Central memory CD8-positive, alpha-beta T cell (primary cell): ENCODE measurements at regions not wholly inside any gene's neighbourhood (a gene's known extent, or its start where the extent isn't known, plus 50 kb on each side); places are given as distances from the start of the nearest gene placed in this dataset.
A peak's percentile ranks its signal among the peaks of the same experiment; 100 is the strongest.

ENCODE experiments used
- ATAC-seq: fragments of 150-1000 bp; cut with Tn5 transposase; replicated peaks from 2 replicates; pipeline ENCODE4 v1.10.0; 2022; ENCODE audit warnings: mild to moderate bottlenecking, moderate FRiP score, moderate number of reproducible peaks; ENCODE audit not compliant: poor library complexity, severe bottlenecking; ENCODE audit errors: extremely low read depth
- DNase-seq, 2 donors: peaks; one replicate each; pipeline ENCODE4 v3.0.0; 2021; ENCODE audit warnings: low spot score in 2 of 2
- H3K27ac Mint-ChIP-seq: one replicate; pipeline ENCODE4 v1.8.0; 2022; ENCODE audit warnings: low read depth, mild to moderate bottlenecking, moderate library complexity, mixed read lengths
- H3K27me3 Mint-ChIP-seq: one replicate; pipeline ENCODE4 v1.8.0; 2022; ENCODE audit warnings: mixed read lengths
- H3K36me3 Mint-ChIP-seq: one replicate; pipeline ENCODE4 v1.8.0; 2022; ENCODE audit warnings: mild to moderate bottlenecking, moderate library complexity, mixed read lengths; ENCODE audit not compliant: insufficient read depth
- H3K4me1 Mint-ChIP-seq: one replicate; pipeline ENCODE4 v1.8.0; 2022; ENCODE audit warnings: mixed read lengths
- H3K4me3 Mint-ChIP-seq: one replicate; pipeline ENCODE4 v1.8.0; 2022; ENCODE audit warnings: mild to moderate bottlenecking, moderate library complexity, mixed read lengths
- H3K9me3 Mint-ChIP-seq: one replicate; pipeline ENCODE4 v1.8.0; 2022; ENCODE audit warnings: mixed read lengths

DNA sequence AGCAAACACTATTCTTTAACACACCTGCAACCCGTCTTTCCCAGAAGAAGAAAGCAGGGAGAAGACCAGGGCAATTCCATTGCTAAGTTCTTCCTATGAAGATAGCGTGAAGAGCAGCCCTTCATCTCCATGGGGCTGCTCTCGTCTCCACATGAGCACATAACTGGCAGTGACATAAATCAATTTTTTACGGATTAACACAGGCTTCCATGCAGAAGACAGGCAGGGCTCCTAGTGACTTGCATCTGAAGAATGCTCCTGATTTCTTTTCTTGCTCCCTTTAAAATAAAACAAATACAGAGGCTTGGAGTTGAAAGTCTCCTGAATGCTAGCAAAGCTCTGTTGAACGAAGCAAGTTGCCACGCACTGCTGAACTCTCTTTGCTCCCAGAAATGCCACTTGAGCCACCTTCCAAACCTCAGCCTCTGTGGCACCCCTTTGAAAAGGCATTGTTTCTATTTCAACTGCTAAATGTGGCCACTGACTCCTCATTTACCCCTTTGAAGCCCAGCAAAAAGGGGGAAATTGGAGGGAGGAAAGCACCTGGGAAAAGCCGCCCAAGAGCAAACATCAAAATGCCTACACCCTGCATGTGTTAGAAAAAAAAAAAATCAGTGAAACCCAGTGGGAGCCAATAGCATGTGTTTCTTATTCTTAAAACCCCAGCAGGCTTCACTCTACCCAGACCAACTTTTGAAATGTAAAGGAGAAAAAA, 383.7 kb downstream of the IDS start:
- ATAC-seq (no peak), DNase-seq (no peak)
- Mint-ChIP-seq H3K4me1 (no peaks in the 10 kb centered on the region), H3K9me3 (no peaks in the 10 kb centered on the region), H3K36me3 (no peaks in the 10 kb centered on the region), H3K27ac (no peak overlapping the region), H3K27me3 (no peaks in the 10 kb centered on the region), H3K4me3 (no peak overlapping the region)

DNA sequence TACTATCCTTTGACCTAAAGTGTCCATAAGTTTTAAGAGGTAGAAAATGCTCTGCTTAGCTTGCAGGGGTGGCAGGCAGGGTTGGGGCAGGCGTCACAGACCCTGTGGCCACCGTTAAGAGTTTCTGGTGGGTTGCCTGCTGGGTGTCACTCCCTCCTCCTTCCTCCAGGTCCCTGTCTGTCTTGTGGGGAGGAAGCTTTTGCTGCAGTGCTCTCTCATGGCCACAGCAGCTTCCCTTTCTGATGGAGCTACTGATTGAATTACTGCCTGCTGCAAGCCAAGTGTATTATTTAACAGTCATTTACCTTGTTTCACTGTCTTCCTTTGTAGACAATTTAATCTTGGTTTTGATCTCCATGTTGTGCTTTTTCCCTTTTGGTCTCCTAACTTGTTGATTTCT, 384.6 kb downstream of the IDS start:
- Mint-ChIP-seq H3K4me1 (no peaks in the 10 kb centered on the region), H3K27me3 (no peaks in the 10 kb centered on the region), H3K36me3 (no peaks in the 10 kb centered on the region), H3K27ac (no peak overlapping the region), H3K9me3 (no peaks in the 10 kb centered on the region), H3K4me3 (no peak overlapping the region)
- DNase-seq: no peak
- no peak for ATAC-seq

DNA sequence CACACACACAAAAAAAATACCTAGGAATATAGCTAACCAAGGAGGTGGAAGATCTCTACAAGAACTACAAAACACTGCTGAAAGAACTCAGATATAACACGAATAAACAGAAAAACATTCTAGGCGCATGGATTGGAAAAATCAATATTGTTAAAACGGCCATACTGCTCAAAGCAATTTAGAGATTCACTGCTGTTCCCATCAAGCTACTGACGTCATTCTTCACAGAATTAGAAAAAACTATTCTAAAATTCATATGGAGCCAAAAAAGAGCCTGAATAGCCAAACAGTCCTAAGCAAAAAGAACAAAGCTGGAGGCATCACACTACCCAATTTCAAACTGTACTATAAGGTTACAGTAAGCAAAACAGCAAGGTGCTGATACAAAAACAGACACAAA, 390.2 kb downstream of the IDS start:
- no peaks in the 10 kb centered on the region for H3K4me1 Mint-ChIP-seq
- H3K9me3 Mint-ChIP-seq: peaks cover 10% of the 10 kb centered on the region
- H3K27me3 Mint-ChIP-seq: no peaks in the 10 kb centered on the region
- no peak overlapping the region for H3K27ac Mint-ChIP-seq
- ATAC-seq (no peak), DNase-seq (no peak)
- no peak overlapping the region for H3K4me3 Mint-ChIP-seq
- no peaks in the 10 kb centered on the region for H3K36me3 Mint-ChIP-seq

DNA sequence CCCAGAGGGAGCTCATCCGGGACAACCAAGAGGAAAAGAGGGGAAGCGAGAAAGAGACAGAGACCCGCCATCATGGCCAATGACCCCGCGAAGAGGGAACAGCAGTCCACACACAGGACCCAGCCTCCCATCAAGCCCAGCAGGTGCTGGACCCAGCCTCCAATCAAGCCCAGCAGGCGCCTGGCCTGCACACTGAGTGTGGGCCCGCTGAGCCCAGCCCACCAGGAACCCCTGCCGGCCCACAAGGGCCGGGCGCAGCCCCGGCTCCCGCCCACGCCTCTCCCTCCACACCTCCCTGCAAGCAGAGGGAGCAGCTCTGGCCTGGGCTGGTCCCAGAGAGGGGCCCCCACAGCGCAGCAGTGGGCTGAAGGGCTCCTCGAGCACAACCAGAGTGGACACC, 391.1 kb downstream of the IDS start:
- Mint-ChIP-seq H3K4me1 (no peaks in the 10 kb centered on the region), H3K9me3 (peaks cover 16% of the 10 kb centered on the region), H3K4me3 (no peak overlapping the region), H3K27ac (no peak overlapping the region), H3K36me3 (no peaks in the 10 kb centered on the region), H3K27me3 (no peaks in the 10 kb centered on the region)
- no peak for DNase-seq
- ATAC-seq: no peak

DNA sequence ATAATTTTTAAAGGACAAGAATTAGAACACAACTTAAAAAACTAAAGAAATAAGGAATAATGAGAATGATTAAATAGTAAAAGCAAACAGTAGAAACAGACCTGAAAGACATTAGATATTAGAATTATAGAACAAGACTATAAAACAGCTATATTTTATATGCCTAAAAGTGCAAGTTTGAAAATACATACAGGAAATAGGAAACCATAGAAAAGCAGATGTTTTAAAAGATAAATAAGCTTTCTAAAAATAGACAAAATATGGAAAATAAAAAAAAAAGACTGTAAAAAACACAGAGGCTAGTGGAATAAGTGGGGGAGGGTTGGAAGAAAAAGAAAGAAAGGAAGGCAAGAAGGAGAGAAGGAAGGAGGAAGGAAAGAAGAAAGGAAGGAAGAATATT, 407.3 kb downstream of the IDS start:
- H3K27me3 Mint-ChIP-seq: no peaks in the 10 kb centered on the region
- H3K9me3 Mint-ChIP-seq: no peaks in the 10 kb centered on the region
- H3K4me3 Mint-ChIP-seq: no peak overlapping the region
- H3K4me1 Mint-ChIP-seq: no peaks in the 10 kb centered on the region
- H3K27ac Mint-ChIP-seq: peak overlapping the region; percentile 51
- H3K36me3 Mint-ChIP-seq: no peaks in the 10 kb centered on the region
- DNase-seq (no peak), ATAC-seq (no peak)

DNA sequence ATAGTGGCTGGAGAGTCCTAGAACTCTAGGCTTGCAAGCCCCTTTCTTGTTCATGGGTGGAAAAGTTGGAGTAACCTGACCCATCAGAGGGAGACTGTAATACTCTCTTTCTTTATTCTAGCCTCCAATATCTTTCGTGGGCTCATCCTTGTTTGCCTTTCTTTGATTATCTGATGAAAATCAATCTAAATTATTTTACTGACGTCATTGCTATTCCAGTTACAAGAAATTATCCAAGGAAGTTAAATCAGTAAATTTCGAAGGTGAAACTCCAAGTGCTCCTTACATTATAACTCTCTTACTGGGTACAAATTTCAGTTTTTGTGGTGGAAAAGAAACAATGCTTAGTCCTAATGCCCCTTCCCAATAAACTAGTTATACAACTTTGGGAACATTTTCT, 412.9 kb downstream of the IDS start:
- Mint-ChIP-seq H3K4me1 (no peaks in the 10 kb centered on the region), H3K36me3 (no peaks in the 10 kb centered on the region), H3K27me3 (no peaks in the 10 kb centered on the region), H3K9me3 (no peaks in the 10 kb centered on the region), H3K27ac (no peak overlapping the region), H3K4me3 (no peak overlapping the region)
- DNase-seq (no peak), ATAC-seq (no peak)

DNA sequence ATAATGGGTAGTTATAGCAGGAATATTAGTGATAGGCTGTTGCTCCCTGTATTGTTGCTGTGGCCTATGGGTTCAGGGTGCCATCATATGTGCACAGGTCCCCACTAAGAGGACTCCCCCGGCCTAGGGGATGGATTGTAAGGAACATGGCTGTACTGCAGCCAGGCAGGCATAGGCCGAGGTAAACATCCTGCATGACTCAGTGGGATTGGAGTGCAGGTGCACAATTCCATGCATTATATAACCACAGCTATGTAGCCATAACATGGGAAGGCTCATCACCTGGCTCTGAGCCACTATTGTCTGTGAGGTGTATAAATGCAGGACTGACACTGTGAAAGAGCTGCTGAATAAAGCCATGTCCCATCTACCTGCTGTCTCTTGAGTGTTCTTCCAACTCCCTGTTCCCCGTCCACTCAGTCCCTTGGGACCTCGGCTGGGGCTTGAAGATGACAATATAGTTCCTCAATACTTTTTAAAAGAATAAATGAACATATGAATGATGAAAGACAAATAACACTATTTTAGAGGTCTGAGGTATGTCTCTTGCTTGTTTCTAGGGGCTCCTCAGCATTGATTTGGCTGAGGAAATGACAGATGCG, 425.2 kb downstream of the IDS start:
- Mint-ChIP-seq H3K27me3 (peaks cover 8% of the 10 kb centered on the region), H3K9me3 (no peaks in the 10 kb centered on the region), H3K4me1 (no peaks in the 10 kb centered on the region), H3K36me3 (no peaks in the 10 kb centered on the region), H3K4me3 (no peak overlapping the region), H3K27ac (no peak overlapping the region)
- ATAC-seq: no peak
- no peak for DNase-seq

DNA sequence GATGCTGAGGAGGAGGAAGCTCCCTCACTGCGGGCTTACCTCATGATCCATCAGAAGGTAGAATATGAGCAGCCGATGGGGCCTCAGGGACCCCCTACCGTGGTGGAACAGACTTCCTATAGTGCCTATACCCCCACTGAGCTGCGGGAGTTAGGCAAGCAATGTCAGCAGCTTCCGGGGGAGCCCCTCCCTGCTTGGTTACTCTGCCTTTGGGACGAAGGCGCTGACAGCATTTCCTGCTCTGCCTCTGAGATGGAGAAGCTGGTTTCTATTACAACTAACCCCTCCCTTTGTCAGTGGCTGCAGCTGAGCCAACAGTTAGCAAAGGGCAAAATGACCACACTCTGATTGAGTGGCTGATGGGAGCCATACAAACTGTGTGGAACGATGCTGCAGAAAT, 430.7 kb downstream of the IDS start:
- H3K36me3 Mint-ChIP-seq: no peaks in the 10 kb centered on the region
- ATAC-seq (no peak), DNase-seq (no peak)
- H3K27me3 Mint-ChIP-seq: no peaks in the 10 kb centered on the region
- H3K9me3 Mint-ChIP-seq: no peaks in the 10 kb centered on the region
- H3K4me3 Mint-ChIP-seq: no peak overlapping the region
- no peak overlapping the region for H3K27ac Mint-ChIP-seq
- H3K4me1 Mint-ChIP-seq: no peaks in the 10 kb centered on the region

DNA sequence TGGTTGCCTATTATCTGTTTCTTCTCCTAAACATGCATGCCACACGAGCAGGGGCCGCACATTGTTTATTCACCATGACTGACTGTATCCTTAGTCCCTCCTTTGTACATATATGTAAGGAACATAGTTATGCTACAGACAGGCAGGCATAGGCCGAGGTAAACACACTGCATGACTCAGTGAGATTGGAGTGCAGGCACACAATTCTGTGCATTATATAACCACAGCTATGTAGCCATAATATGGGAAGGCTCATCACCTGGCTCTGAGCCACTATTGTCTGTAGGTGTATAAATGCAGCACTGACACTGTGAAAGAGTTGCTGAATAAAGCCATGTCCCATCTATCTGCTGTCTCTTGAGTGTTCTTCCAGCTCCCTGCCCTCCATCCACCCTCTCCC, 431.6 kb downstream of the IDS start:
- no peaks in the 10 kb centered on the region for H3K36me3 Mint-ChIP-seq
- ATAC-seq: no peak
- no peaks in the 10 kb centered on the region for H3K9me3 Mint-ChIP-seq
- H3K4me1 Mint-ChIP-seq: no peaks in the 10 kb centered on the region
- H3K27me3 Mint-ChIP-seq: no peaks in the 10 kb centered on the region
- H3K4me3 Mint-ChIP-seq: no peak overlapping the region
- no peak for DNase-seq
- H3K27ac Mint-ChIP-seq: no peak overlapping the region

DNA sequence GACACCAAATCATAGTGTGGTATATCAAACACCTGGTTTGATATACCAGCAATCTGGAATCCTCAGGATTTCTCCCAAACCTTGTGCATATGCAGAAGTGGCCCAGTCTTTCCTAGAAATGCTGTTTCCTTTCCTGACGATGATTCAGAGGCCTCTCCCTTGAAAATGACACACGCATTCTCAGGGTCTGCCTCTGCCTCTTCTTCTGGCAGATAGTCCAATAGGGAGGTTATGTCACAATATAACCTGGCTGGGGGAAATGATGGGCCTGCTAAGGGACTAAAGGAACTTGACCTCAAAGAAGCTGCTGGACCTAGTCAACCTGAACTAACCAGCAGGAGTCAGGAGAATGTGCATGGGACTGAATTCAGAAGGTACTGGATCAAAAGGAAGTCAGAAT, 435.2 kb downstream of the IDS start:
- no peak for DNase-seq
- H3K27ac Mint-ChIP-seq: no peak overlapping the region
- no peaks in the 10 kb centered on the region for H3K36me3 Mint-ChIP-seq

DNA sequence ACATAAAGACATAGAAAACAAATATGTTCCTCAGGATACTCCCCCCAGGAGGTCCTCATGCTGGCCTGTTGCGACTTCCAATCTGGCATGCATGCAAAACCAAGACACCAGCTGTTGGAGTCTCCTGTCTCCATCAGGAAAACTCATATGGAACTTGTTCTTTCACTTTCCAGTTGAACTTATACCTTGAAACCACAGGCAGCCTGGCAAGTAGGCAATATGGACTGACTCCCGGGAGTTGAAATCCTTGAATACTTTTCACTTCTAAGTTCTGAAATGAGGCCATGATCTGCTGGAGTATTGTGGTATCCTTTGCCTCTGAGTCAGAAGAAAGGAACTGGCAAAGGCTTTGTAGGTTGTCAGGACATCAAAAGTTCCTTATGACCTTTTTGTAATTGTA, 444.2 kb downstream of the IDS start:
- H3K4me3 Mint-ChIP-seq: no peak overlapping the region

More for the DNA sequence above, 435.2 kb downstream of the IDS start:
- H3K4me1 Mint-ChIP-seq: no peaks in the 10 kb centered on the region
- no peaks in the 10 kb centered on the region for H3K9me3 Mint-ChIP-seq
- ATAC-seq: no peak
- H3K4me3 Mint-ChIP-seq: no peak overlapping the region
- H3K27me3 Mint-ChIP-seq: no peaks in the 10 kb centered on the region

More for the DNA sequence above, 444.2 kb downstream of the IDS start:
- Mint-ChIP-seq H3K27ac (no peak overlapping the region), H3K27me3 (no peaks in the 10 kb centered on the region), H3K4me1 (no peaks in the 10 kb centered on the region), H3K9me3 (no peaks in the 10 kb centered on the region), H3K36me3 (no peaks in the 10 kb centered on the region)
- ATAC-seq: no peak
- DNase-seq: no peak
